ENCODE measurements at regions not wholly inside any gene's neighbourhood (a gene's known extent, or its start where the extent isn't known, plus 50 kb on each side); places are given as distances from the start of the nearest gene placed in this dataset.

DNA sequence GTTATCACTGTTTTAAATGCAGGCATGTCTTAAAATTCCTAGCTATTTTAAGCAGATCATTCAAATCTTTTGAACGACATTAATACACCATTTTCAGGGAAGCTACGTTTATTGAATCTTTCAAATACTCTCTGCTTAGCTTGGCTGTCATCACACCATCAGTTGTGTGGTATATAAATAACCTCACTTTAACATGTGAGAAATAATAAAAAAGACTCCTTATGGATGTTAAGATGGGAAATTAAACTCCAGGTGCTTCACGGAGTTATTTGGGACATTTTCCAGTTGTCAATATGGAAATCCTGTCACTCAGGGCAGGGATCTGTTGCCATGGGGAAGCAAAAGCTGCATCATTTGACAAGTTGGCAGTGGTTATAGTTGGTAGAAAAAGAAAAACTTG is 649.2 kb upstream of the CDH2 start:
- POLR2A ChIA-PET, result no interaction called here
- Histone ChIP-seq H3K4me2 (no peak overlapping the region), H3K4me3 (no peak overlapping the region), H3K9me3 (no peaks in the 10 kb centered on the region), H3K4me1 (no peaks in the 10 kb centered on the region), H3K27ac (no peak overlapping the region)
- no peak for ATAC-seq
- DNase-seq (ENCODE audit: low read depth in 1 of 2, low spot score in 1 of 2), result no peak
- WGBS (ENCODE audit: missing lambda C conversion rate), result 32% methylated on average over 3 of the region's 3 CpGs
- no peak for FAIRE-seq
- TF ChIP-seq PHF8 (IDR thresholded peaks at IDR 0.05; ENCODE audit: borderline replicate concordance, low read depth) (no peak), POLR2AphosphoS2 (conservative IDR thresholded peaks at IDR 0.05; ENCODE audit: low read length) (no peak), NFE2L2 (conservative IDR thresholded peaks at IDR 0.05; ENCODE audit: low read length) (no peak), HEYL (CRISPR knock-in tag; IDR thresholded peaks at IDR 0.05) (no peak), HOXB13 (CRISPR knock-in tag; IDR thresholded peaks at IDR 0.05; ENCODE audit: low read depth) (no peak), POLR2A (IDR thresholded peaks at IDR 0.05; ENCODE audit: low read length) (no peak), PBX3 (IDR thresholded peaks at IDR 0.05) (no peak)
- CTCF ChIA-PET, result no interaction called here

DNA sequence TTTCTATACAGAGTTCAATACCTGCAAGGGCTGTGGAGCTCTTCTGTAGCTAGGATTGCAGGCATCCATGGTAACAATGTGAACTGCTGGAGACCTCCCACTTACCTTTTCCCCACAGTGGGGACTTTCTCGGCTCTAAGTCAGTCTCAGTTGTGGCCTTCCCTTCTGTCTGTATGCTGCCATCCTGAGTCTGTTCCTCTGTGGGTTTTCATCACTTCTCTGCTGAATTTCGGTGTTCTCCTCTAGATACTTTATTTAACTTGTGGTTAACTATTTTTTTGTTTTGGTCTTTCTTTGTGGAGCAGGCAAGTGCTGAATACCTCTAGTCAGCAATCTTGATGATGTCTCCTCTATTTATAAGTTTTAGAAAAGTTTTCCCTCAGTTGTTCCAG is 647.2 kb upstream of the CDH2 start:
- TF ChIP-seq JUNB (IDR thresholded peaks at IDR 0.05) (no peak), RARB (CRISPR knock-in tag; IDR thresholded peaks at IDR 0.05) (no peak), CHD2 (IDR thresholded peaks at IDR 0.05; ENCODE audit: low read length, partially characterized antibody) (no peak), USF2 (IDR thresholded peaks at IDR 0.05) (no peak), SREBF2 (IDR thresholded peaks at IDR 0.05) (no peak), HOXB5 (CRISPR knock-in tag; IDR thresholded peaks at IDR 0.05) (no peak), NR3C1 (IDR thresholded peaks at IDR 0.05) (no peak), CTCF (IDR thresholded peaks at IDR 0.05) (no peak), ZSCAN20 (CRISPR knock-in tag; IDR thresholded peaks at IDR 0.05) (no peak), MAZ (IDR thresholded peaks at IDR 0.05; ENCODE audit: borderline replicate concordance, low read depth, low read length) (no peak), NFE2L2 (conservative IDR thresholded peaks at IDR 0.05; ENCODE audit: low read length) (no peak), KDM5A (IDR thresholded peaks at IDR 0.05) (no peak), HEYL (CRISPR knock-in tag; IDR thresholded peaks at IDR 0.05) (no peak), MYC (IDR thresholded peaks at IDR 0.05; ENCODE audit: borderline replicate concordance, low read length) (no peak), ZNF302 (CRISPR knock-in tag; IDR thresholded peaks at IDR 0.05) (no peak), MAFK (IDR thresholded peaks at IDR 0.05; ENCODE audit: partially characterized antibody) (no peak), ESRRA (IDR thresholded peaks at IDR 0.05; ENCODE audit: borderline replicate concordance, low read length) (no peak), ZFP36 (IDR thresholded peaks at IDR 0.05; ENCODE audit: borderline replicate concordance, partially characterized antibody) (no peak)
- Histone ChIP-seq H3K4me3 (no peak overlapping the region), H3K9me3 (no peaks in the 10 kb centered on the region), H3K27ac (no peak overlapping the region), H3K4me1 (no peaks in the 10 kb centered on the region), H3K4me2 (no peak overlapping the region)
- FAIRE-seq (no peak), ATAC-seq (no peak), DNase-seq (ENCODE audit: low read depth in 1 of 2, low spot score in 1 of 2) (no peak)
- ChIA-PET CTCF (no interaction called here), POLR2A (no interaction called here)
- 12% methylated on average over 2 of the region's 2 CpGs for WGBS (ENCODE audit: missing lambda C conversion rate)
